HCT116 (cell line): ENCODE measurements at regions not wholly inside any gene's neighbourhood (a gene's known extent, or its start where the extent isn't known, plus 50 kb on each side); places are given as distances from the start of the nearest gene placed in this dataset.

Experiments used
- CTCF ChIP-seq, 3 experiments: fragments of 200-600 bp in 1 of 3; sonication (generic) in 1 of 3; IDR thresholded peaks in 2 of 3; conservative IDR thresholded peaks in 1 of 3; 2 replicates each; pipeline ENCODE4 v1.5.1; 2012 to 2017; ENCODE audit warnings: low read depth in 2 of 3, low read length in 2 of 3, antibody characterized with exemption in 1 of 3, borderline replicate concordance in 1 of 3, control low read depth in 1 of 3, mild to moderate bottlenecking in 1 of 3, mixed read lengths in 1 of 3, mixed run types in 1 of 3, moderate library complexity in 1 of 3; ENCODE audit not compliant: insufficient read depth in 1 of 3
- EZH2 ChIP-seq: fragments of 200-600 bp; sonication (generic); IDR thresholded peaks from 2 replicates; pipeline ENCODE4 v1.6.1; 2017; ENCODE audit warnings: antibody characterized with exemption, mixed run types
- POLR2A ChIP-seq: IDR thresholded peaks from 2 replicates; pipeline ENCODE4 v1.7.0; 2011; ENCODE audit warnings: borderline replicate concordance; ENCODE audit not compliant: insufficient read depth, insufficient read length; ENCODE audit errors: extremely low read depth
- POLR2AphosphoS5 ChIP-seq: IDR thresholded peaks from 2 replicates; pipeline ENCODE4 v1.6.1; 2011; ENCODE audit warnings: mild to moderate bottlenecking, low read depth, low read length, moderate library complexity
- SIN3A ChIP-seq: IDR thresholded peaks from 2 replicates; pipeline ENCODE4 v1.6.1; 2012; ENCODE audit warnings: low read depth
- SP1 ChIP-seq: IDR thresholded peaks from 2 replicates; pipeline ENCODE4 v1.6.1; 2012; ENCODE audit warnings: low read depth
- YY1 ChIP-seq: IDR thresholded peaks from 2 replicates; pipeline ENCODE4 v1.6.1; 2011; ENCODE audit warnings: low read length, low read depth, moderate library complexity, mild to moderate bottlenecking; ENCODE audit not compliant: insufficient replicate concordance; ENCODE audit errors: extremely low read depth
- ZFX ChIP-seq: fragments of 450-650 bp; IDR thresholded peaks from 2 replicates; pipeline ENCODE4 v1.6.1; 2017
- TF ChIP-seq, protein P1 (sequence below): IDR thresholded peaks from 2 replicates; pipeline ENCODE4 v1.6.1; 2011; ENCODE audit warnings: mild to moderate bottlenecking, low read length, moderate library complexity; ENCODE audit not compliant: insufficient replicate concordance; ENCODE audit errors: extremely low read depth
- TF ChIP-seq, protein P2 (sequence below): IDR thresholded peaks from 2 replicates; pipeline ENCODE4 v1.6.1; 2012
- TF ChIP-seq, protein P3 (sequence below): IDR thresholded peaks from 2 replicates; pipeline ENCODE4 v1.6.1; 2012

GRCh38 chr9:24608599-24608998, 62.9 kb upstream of the IZUMO3 start:
- TF ChIP-seq, protein P1, sequence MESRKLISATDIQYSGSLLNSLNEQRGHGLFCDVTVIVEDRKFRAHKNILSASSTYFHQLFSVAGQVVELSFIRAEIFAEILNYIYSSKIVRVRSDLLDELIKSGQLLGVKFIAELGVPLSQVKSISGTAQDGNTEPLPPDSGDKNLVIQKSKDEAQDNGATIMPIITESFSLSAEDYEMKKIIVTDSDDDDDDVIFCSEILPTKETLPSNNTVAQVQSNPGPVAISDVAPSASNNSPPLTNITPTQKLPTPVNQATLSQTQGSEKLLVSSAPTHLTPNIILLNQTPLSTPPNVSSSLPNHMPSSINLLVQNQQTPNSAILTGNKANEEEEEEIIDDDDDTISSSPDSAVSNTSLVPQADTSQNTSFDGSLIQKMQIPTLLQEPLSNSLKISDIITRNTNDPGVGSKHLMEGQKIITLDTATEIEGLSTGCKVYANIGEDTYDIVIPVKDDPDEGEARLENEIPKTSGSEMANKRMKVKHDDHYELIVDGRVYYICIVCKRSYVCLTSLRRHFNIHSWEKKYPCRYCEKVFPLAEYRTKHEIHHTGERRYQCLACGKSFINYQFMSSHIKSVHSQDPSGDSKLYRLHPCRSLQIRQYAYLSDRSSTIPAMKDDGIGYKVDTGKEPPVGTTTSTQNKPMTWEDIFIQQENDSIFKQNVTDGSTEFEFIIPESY: no peak
- TF ChIP-seq EZH2 (no peak), ZFX (no peak), CTCF (IDR thresholded peaks at IDR 0.05 in 2 of 3, conservative IDR thresholded peaks at IDR 0.05 in 1 of 3; ENCODE audit: borderline replicate concordance in 1 of 3, insufficient read depth in 1 of 3, low read depth in 2 of 3, low read length in 2 of 3) (no peak), POLR2AphosphoS5 (no peak), POLR2A (no peak), YY1 (no peak), SIN3A (no peak), SP1 (no peak)
- TF ChIP-seq, protein P2, sequence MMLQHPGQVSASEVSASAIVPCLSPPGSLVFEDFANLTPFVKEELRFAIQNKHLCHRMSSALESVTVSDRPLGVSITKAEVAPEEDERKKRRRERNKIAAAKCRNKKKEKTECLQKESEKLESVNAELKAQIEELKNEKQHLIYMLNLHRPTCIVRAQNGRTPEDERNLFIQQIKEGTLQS: no peak
- TF ChIP-seq, protein P3, sequence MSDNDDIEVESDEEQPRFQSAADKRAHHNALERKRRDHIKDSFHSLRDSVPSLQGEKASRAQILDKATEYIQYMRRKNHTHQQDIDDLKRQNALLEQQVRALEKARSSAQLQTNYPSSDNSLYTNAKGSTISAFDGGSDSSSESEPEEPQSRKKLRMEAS: no peak
